ENCODE measurements at regions not wholly inside any gene's neighbourhood (a gene's known extent, or its start where the extent isn't known, plus 50 kb on each side); places are given as distances from the start of the nearest gene placed in this dataset.

GRCh38 chr7:79722217-79722616 is 268.8 kb upstream of the MAGI2 start:
- Histone ChIP-seq H3K27me3 (ENCODE audit: insufficient read depth, low read length) (no peaks in the 10 kb centered on the region), H3K79me2 (ENCODE audit: insufficient read depth, low read length) (no peaks in the 10 kb centered on the region), H2AFZ (ENCODE audit: low read length) (no peak overlapping the region), H4K20me1 (ENCODE audit: insufficient read depth, low read length) (no peaks in the 10 kb centered on the region), H3K27ac (ENCODE audit: low read depth, low read length) (no peak overlapping the region), H3K4me1 (ENCODE audit: insufficient read depth, low read length) (no peaks in the 10 kb centered on the region), H3K4me2 (ENCODE audit: insufficient read depth, low read length) (no peak overlapping the region), H3K9me3 (ENCODE audit: low read depth, low read length) (no peaks in the 10 kb centered on the region), H3K36me3 (ENCODE audit: insufficient read depth, low read length) (no peaks in the 10 kb centered on the region), H3K4me3 (ENCODE audit: insufficient read depth, low read length) (no peak overlapping the region)
- no peak for TF ChIP-seq CTCF (IDR thresholded peaks at IDR 0.05; ENCODE audit: extremely low read depth, low read depth, low read length)
- DNase-seq (ENCODE audit: insufficient read length, low spot score, missing footprints): no peak

GRCh38 chr7:79719216-79719615 is 265.7 kb upstream of the MAGI2 start:
- no peak overlapping the region for H3K27ac ChIP-seq (ENCODE audit: low read depth, low read length)
- no peak overlapping the region for H3K4me2 ChIP-seq (ENCODE audit: insufficient read depth, low read length)
- no peak for DNase-seq (ENCODE audit: insufficient read length, low spot score, missing footprints)
- no peaks in the 10 kb centered on the region for H3K36me3 ChIP-seq (ENCODE audit: insufficient read depth, low read length)
- no peaks in the 10 kb centered on the region for H3K27me3 ChIP-seq (ENCODE audit: insufficient read depth, low read length)
- no peaks in the 10 kb centered on the region for H3K9me3 ChIP-seq (ENCODE audit: low read depth, low read length)
- no peak overlapping the region for H3K4me3 ChIP-seq (ENCODE audit: insufficient read depth, low read length)
- H4K20me1 ChIP-seq (ENCODE audit: insufficient read depth, low read length): no peaks in the 10 kb centered on the region
- no peaks in the 10 kb centered on the region for H3K79me2 ChIP-seq (ENCODE audit: insufficient read depth, low read length)
- TF ChIP-seq CTCF (IDR thresholded peaks at IDR 0.05; ENCODE audit: extremely low read depth, low read depth, low read length): no peak
- no peaks in the 10 kb centered on the region for H3K4me1 ChIP-seq (ENCODE audit: insufficient read depth, low read length)
- H2AFZ ChIP-seq (ENCODE audit: low read length): no peak overlapping the region

GRCh38 chr7:79716329-79716728 is 262.9 kb upstream of the MAGI2 start:
- no peaks in the 10 kb centered on the region for H3K27me3 ChIP-seq (ENCODE audit: insufficient read depth, low read length)
- H3K4me1 ChIP-seq (ENCODE audit: insufficient read depth, low read length): no peaks in the 10 kb centered on the region
- H3K9me3 ChIP-seq (ENCODE audit: low read depth, low read length): no peaks in the 10 kb centered on the region
- no peaks in the 10 kb centered on the region for H3K79me2 ChIP-seq (ENCODE audit: insufficient read depth, low read length)
- no peak overlapping the region for H3K4me3 ChIP-seq (ENCODE audit: insufficient read depth, low read length)
- no peak overlapping the region for H3K27ac ChIP-seq (ENCODE audit: low read depth, low read length)
- no peak overlapping the region for H2AFZ ChIP-seq (ENCODE audit: low read length)
- no peaks in the 10 kb centered on the region for H4K20me1 ChIP-seq (ENCODE audit: insufficient read depth, low read length)
- TF ChIP-seq CTCF (IDR thresholded peaks at IDR 0.05; ENCODE audit: extremely low read depth, low read depth, low read length): no peak
- no peaks in the 10 kb centered on the region for H3K36me3 ChIP-seq (ENCODE audit: insufficient read depth, low read length)
- H3K4me2 ChIP-seq (ENCODE audit: insufficient read depth, low read length): no peak overlapping the region
- no peak for DNase-seq (ENCODE audit: insufficient read length, low spot score, missing footprints)

- Histone ChIP-seq H4K20me1 (ENCODE audit: insufficient read depth, low read length) (no peaks in the 10 kb centered on the region), H2AFZ (ENCODE audit: low read length) (no peak overlapping the region), H3K27me3 (ENCODE audit: insufficient read depth, low read length) (no peaks in the 10 kb centered on the region), H3K27ac (ENCODE audit: low read depth, low read length) (no peak overlapping the region), H3K79me2 (ENCODE audit: insufficient read depth, low read length) (no peaks in the 10 kb centered on the region), H3K4me3 (ENCODE audit: insufficient read depth, low read length) (no peak overlapping the region), H3K4me1 (ENCODE audit: insufficient read depth, low read length) (no peaks in the 10 kb centered on the region), H3K9me3 (ENCODE audit: low read depth, low read length) (no peaks in the 10 kb centered on the region), H3K36me3 (ENCODE audit: insufficient read depth, low read length) (no peaks in the 10 kb centered on the region), H3K4me2 (ENCODE audit: insufficient read depth, low read length) (no peak overlapping the region)
- no peak for DNase-seq (ENCODE audit: insufficient read length, low spot score, missing footprints)
- no peak for TF ChIP-seq CTCF (IDR thresholded peaks at IDR 0.05; ENCODE audit: extremely low read depth, low read depth, low read length)
Measured at GRCh38 chr7:79714081-79714480, 260.6 kb upstream of the MAGI2 start.
